DMS 273 (cell line): ENCODE measurements at regions not wholly inside any gene's neighbourhood (a gene's known extent, or its start where the extent isn't known, plus 50 kb on each side); places are given as distances from the start of the nearest gene placed in this dataset.

ENCODE experiments used
- DNase-seq: peaks from one replicate; lab custom pipeline; 2025; ENCODE audit not compliant: unreplicated experiment; lab: John Stamatoyannopoulos, UW

DNA sequence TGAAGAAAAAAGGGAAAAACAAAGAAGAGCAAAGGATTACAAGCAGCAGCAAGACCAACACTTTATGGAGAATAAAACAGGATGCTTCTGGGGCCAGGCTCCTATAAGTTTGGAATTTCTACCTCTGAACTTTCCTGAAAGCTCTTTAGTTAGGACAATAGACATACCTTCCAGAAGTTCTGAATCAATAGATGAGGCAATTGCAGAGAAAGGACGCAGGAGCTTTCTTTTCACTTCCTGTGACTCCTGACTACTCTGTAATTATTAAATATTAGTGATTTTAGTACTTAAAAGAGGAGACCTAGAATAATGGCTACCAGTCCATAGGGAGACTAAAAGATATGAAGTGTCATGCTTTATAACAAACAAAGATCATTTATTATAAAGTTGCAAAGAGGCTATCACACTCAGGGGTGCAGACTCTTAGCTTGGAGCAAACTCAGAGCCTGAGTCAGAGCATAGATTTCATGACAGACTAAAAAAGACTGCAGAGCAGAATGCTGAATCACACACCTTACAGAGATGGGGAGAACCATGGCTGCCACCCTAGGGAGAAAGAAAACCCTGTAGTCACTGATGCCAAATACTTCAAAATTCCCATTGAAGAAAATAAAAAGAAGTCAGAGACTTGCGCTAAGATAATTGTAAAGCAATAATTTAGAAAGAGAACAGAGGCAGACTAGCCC is 52.5 kb upstream of the FAM136A start:
- no peak for DNase-seq
